HepG2 (cell line): ENCODE measurements at regions not wholly inside any gene's neighbourhood (a gene's known extent, or its start where the extent isn't known, plus 50 kb on each side); places are given as distances from the start of the nearest gene placed in this dataset.

Experiments
- ATAC-seq: fragments of 200-7000 bp; cut with Tn5 transposase; 3 replicates; pipeline ENCODE4 v1.9.1; 2020; ENCODE audit warnings: mild to moderate bottlenecking, moderate library complexity
- BruUV-seq: library from RNA; stranded (reverse); fragments of 400-500 nt; replicated peaks from 2 replicates; lab custom pipeline; 2021; lab: Mats Ljungman, UMichigan
- CTCF ChIA-PET: fragments of 300-600 bp; formaldehyde crosslinking; extraction: SDS; loops from one replicate; lab custom pipeline; 2021; ENCODE audit warnings: low total read pairs, inconsistent platforms, low intra/inter-chr PET ratio; lab: Yijun Ruan, JAX
- POLR2A ChIA-PET: fragments of 350-600 bp; sonication (Branson Sonifier 250); formaldehyde crosslinking; loops from one replicate; lab custom pipeline; 2020; ENCODE audit warnings: antibody characterized with exemption, inconsistent platforms; lab: Yijun Ruan, JAX
- DNase-seq: peaks from one replicate; pipeline ENCODE4 v3.0.0-alpha.2; 2015; ENCODE audit warnings: low spot score
- FAIRE-seq: peaks from 3 replicates; lab custom pipeline; 2011; peaks lifted over from hg19 to GRCh38; lab: Jason Lieb, UNC
- H2AFZ ChIP-seq: one replicate; pipeline ENCODE4 v1.6.1; 2011; ENCODE audit warnings: low read length, inconsistent platforms
- H3K27ac ChIP-seq: fragments of 300-600 bp; 3 replicates; pipeline ENCODE4 v1.8.0; 2011; ENCODE audit warnings: mixed run types, mild to moderate bottlenecking, mixed read lengths, low read length, inconsistent platforms; ENCODE audit not compliant: insufficient read depth; ENCODE audit errors: extremely low read length
- H3K27me3 ChIP-seq, 2 experiments: fragments of 200-600 bp in 1 of 2; 2 replicates in 1 of 2; 3 replicates in 1 of 2; pipeline versions ENCODE4 v1.6.0 to v1.8.0; 2011; ENCODE audit warnings: low read length in 2 of 2, mild to moderate bottlenecking in 2 of 2, moderate library complexity in 2 of 2, inconsistent platforms in 1 of 2; ENCODE audit not compliant: insufficient read depth in 2 of 2, control insufficient read depth in 1 of 2
- H3K36me3 ChIP-seq, 2 experiments: fragments of 200-600 bp in 1 of 2; replicated peaks in 1 of 2; 2 replicates in 1 of 2; 3 replicates in 1 of 2; pipeline versions ENCODE4 v1.5.1 to v1.8.0; 2011; ENCODE audit warnings: low read length in 2 of 2, inconsistent platforms in 1 of 2; ENCODE audit not compliant: insufficient read depth in 2 of 2, control insufficient read depth in 1 of 2
- H3K4me1 ChIP-seq: 2 replicates; pipeline ENCODE4 v1.5.1; 2012; ENCODE audit warnings: low read length, inconsistent platforms; ENCODE audit not compliant: insufficient read depth
- H3K4me2 ChIP-seq: 2 replicates; pipeline ENCODE4 v1.6.0; 2011; ENCODE audit warnings: low read depth, low read length, inconsistent platforms
- H3K4me3 ChIP-seq, 3 experiments: fragments of 200-600 bp in 1 of 3; sonication (generic), shearing (Covaris generic) in 1 of 3; replicated peaks in 1 of 3; 2 replicates each; pipeline ENCODE4 v1.5.1; 2011 to 2016; ENCODE audit warnings: low read length in 3 of 3, inconsistent platforms in 2 of 3, low read depth in 2 of 3, mild to moderate bottlenecking in 2 of 3, control low read depth in 1 of 3, mixed read lengths in 1 of 3; ENCODE audit not compliant: insufficient read depth in 1 of 3
- H3K79me2 ChIP-seq: one replicate; pipeline ENCODE4 v1.6.1; 2011; ENCODE audit warnings: low read length, inconsistent platforms; ENCODE audit not compliant: insufficient read depth
- H3K9ac ChIP-seq: 2 replicates; pipeline ENCODE4 v1.6.0; 2011; ENCODE audit warnings: mild to moderate bottlenecking, low read depth, low read length, inconsistent platforms; ENCODE audit not compliant: insufficient read depth
- H3K9me3 ChIP-seq: 2 replicates; pipeline ENCODE4 v1.5.1; 2012; ENCODE audit warnings: mild to moderate bottlenecking, low read length
- H4K20me1 ChIP-seq: 2 replicates; pipeline ENCODE4 v1.6.0; 2011; ENCODE audit warnings: inconsistent platforms, mild to moderate bottlenecking, low read length, moderate library complexity; ENCODE audit not compliant: insufficient read depth
- DBP ChIP-seq: sonication (generic); formaldehyde crosslinking; IDR thresholded peaks from 2 replicates; pipeline ENCODE4 v1.4.0; 2020; ENCODE audit warnings: missing genetic modification reagents; ENCODE audit errors: not compliant biosample characterization
- DDIT3 ChIP-seq: sonication (generic); formaldehyde crosslinking; IDR thresholded peaks from 2 replicates; pipeline ENCODE4 v1.4.0; 2020; ENCODE audit warnings: mild to moderate bottlenecking, missing genetic modification reagents
- FOXA3 ChIP-seq: IDR thresholded peaks from 2 replicates; pipeline ENCODE4 v1.6.1; 2016; ENCODE audit warnings: missing genetic modification reagents, missing compliant biosample characterization
- KLF13 ChIP-seq: sonication (generic); formaldehyde crosslinking; IDR thresholded peaks from 2 replicates; pipeline ENCODE4 v1.4.0; 2020; ENCODE audit warnings: mild to moderate bottlenecking, missing genetic modification reagents
- MIER2 ChIP-seq: IDR thresholded peaks from 2 replicates; pipeline ENCODE4 v1.6.1; 2016; ENCODE audit warnings: missing biosample characterization, missing genetic modification reagents
- MYPOP ChIP-seq: sonication (generic); formaldehyde crosslinking; IDR thresholded peaks from 2 replicates; pipeline ENCODE4 v1.8.1; 2023; ENCODE audit warnings: mild to moderate bottlenecking, moderate library complexity, missing genetic modification reagents
- NFRKB ChIP-seq: fragments of 450-650 bp; IDR thresholded peaks from 2 replicates; pipeline ENCODE4 v1.6.1; 2017
- PLRG1 ChIP-seq: fragments of 450-650 bp; conservative IDR thresholded peaks from 2 replicates; pipeline ENCODE4 v1.6.1; 2016
- RAD21 ChIP-seq: fragments of 450-650 bp; formaldehyde crosslinking; IDR thresholded peaks from 2 replicates; pipeline ENCODE4 v1.5.0; 2020; ENCODE audit warnings: mild to moderate bottlenecking
- SKI ChIP-seq: fragments of 450-650 bp; IDR thresholded peaks from one replicate; pipeline ENCODE4 v1.6.1; 2018; ENCODE audit warnings: mild to moderate bottlenecking; ENCODE audit not compliant: partially characterized antibody
- SOX5 ChIP-seq: IDR thresholded peaks from 2 replicates; pipeline ENCODE4 v1.6.1; 2016; ENCODE audit warnings: borderline replicate concordance
- TCF7L2 ChIP-seq: IDR thresholded peaks from 2 replicates; pipeline ENCODE4 v1.6.1; 2011; ENCODE audit warnings: mild to moderate bottlenecking, low read depth, low read length, moderate library complexity
- TFDP2 ChIP-seq: sonication (generic); formaldehyde crosslinking; IDR thresholded peaks from 2 replicates; pipeline ENCODE4 v1.4.0; 2020; ENCODE audit warnings: missing genetic modification reagents
- ZNF556 ChIP-seq: sonication (generic); formaldehyde crosslinking; IDR thresholded peaks from 2 replicates; pipeline ENCODE4 v1.4.0; 2020; ENCODE audit warnings: mild to moderate bottlenecking, missing genetic modification reagents, borderline replicate concordance
- ZNF800 ChIP-seq: sonication (generic); formaldehyde crosslinking; IDR thresholded peaks from 2 replicates; pipeline ENCODE4 v1.4.0; 2020; ENCODE audit warnings: missing genetic modification reagents
- ZNF883 ChIP-seq: sonication (generic); formaldehyde crosslinking; IDR thresholded peaks from 2 replicates; pipeline ENCODE4 v1.5.1; 2020; ENCODE audit warnings: mild to moderate bottlenecking, missing genetic modification reagents; ENCODE audit errors: not compliant biosample characterization
- WGBS: methylation state at CpG from one replicate; pipeline ENCODE4 v1.1.6; 2017; ENCODE audit warnings: low lambda C conversion rate; 5-methylcytosine and 5-hydroxymethylcytosine counted together
- in situ Hi-C: cut with HindIII; loops from 2 replicates; pipeline ENCODE4 v1.10.0; 2017; ENCODE audit warnings: low pct_unique_long_range_greater_than_20kb; ENCODE audit not compliant: extremely low pct_ligation_motif_present
- intact Hi-C: fragments of 100-400 bp; cut with micrococcal nuclease; formaldehyde crosslinking; loops from one replicate; pipeline ENCODE4 v1.10.0; 2022; ENCODE audit not compliant: unreplicated experiment

GRCh38 chr5:117701062-117701461 lies 1126.4 kb upstream of the SEMA6A start:
- no peak overlapping the region for H3K4me3 ChIP-seq
- H3K27ac ChIP-seq: no peak overlapping the region
- TF ChIP-seq TFDP2 (CRISPR knock-in tag): no peak
- no peak for TF ChIP-seq ZNF800
- no peak for TF ChIP-seq MIER2 (CRISPR knock-in tag)
- no peak for TF ChIP-seq FOXA3
- TF ChIP-seq NFRKB: no peak
- no peak for TF ChIP-seq KLF13 (CRISPR knock-in tag)
- FAIRE-seq (no peak), DNase-seq (no peak), ATAC-seq (no peak)
- H3K27me3 ChIP-seq: no peaks in the 10 kb centered on the region
- BruUV-seq: no TSS peak
- in situ Hi-C loops: no loop called here
- no peaks in the 10 kb centered on the region; the same call in none of the 2 replicates for H3K9me3 ChIP-seq
- H3K9ac ChIP-seq: no peak overlapping the region
- WGBS: 9% methylated on average over 1 of the region's 1 CpG
- intact Hi-C loops: no loop called here
- H2AFZ ChIP-seq: no peak overlapping the region
- H3K36me3 ChIP-seq: no peaks in the 10 kb centered on the region
- ChIA-PET POLR2A (no interaction called here), CTCF (no interaction called here)
- no peaks in the 10 kb centered on the region for H3K79me2 ChIP-seq
- H4K20me1 ChIP-seq: no peaks in the 10 kb centered on the region
- no peak overlapping the region for H3K4me2 ChIP-seq
- H3K4me1 ChIP-seq: no peaks in the 10 kb centered on the region

GRCh38 chr5:117692606-117693005 lies 1118.0 kb upstream of the SEMA6A start:
- ChIA-PET POLR2A (no interaction called here), CTCF (no interaction called here)
- Histone ChIP-seq H3K4me3 (no peak overlapping the region), H2AFZ (no peak overlapping the region), H3K27ac (no peak overlapping the region), H3K79me2 (no peaks in the 10 kb centered on the region), H3K9me3 (no peaks in the 10 kb centered on the region; the same call in 1 of the 2 replicates), H3K9ac (no peak overlapping the region), H3K27me3 (no peaks in the 10 kb centered on the region), H3K4me2 (no peak overlapping the region), H3K4me1 (no peaks in the 10 kb centered on the region), H4K20me1 (no peaks in the 10 kb centered on the region), H3K36me3 (no peaks in the 10 kb centered on the region)
- BruUV-seq: no TSS peak
- 3% methylated on average over 1 of the region's 1 CpG for WGBS
- in situ Hi-C loops: no loop called here
- FAIRE-seq (no peak), DNase-seq (no peak), ATAC-seq (no peak)
- intact Hi-C loops: no loop called here
- TF ChIP-seq RAD21 (CRISPR knock-in tag) (no peak), ZNF883 (CRISPR knock-in tag) (no peak), MYPOP (CRISPR knock-in tag) (no peak), TCF7L2 (no peak), ZNF556 (no peak), DDIT3 (CRISPR knock-in tag) (no peak), SOX5 (no peak), DBP (no peak), SKI (no peak), PLRG1 (no peak)
